DMS53 (cell line): ENCODE measurements at regions not wholly inside any gene's neighbourhood (a gene's known extent, or its start where the extent isn't known, plus 50 kb on each side); places are given as distances from the start of the nearest gene placed in this dataset.

Source experiments
- DNase-seq: peaks from one replicate; lab custom pipeline; 2025; lab: John Stamatoyannopoulos, UW

GRCh38 chr1:56222914-56223540 lies 356.3 kb downstream of the PLPP3 start:
- no peak for DNase-seq

GRCh38 chr1:56220021-56220420 lies 359.3 kb downstream of the PLPP3 start:
- no peak for DNase-seq

GRCh38 chr1:56218023-56218422 lies 361.3 kb downstream of the PLPP3 start:
- DNase-seq: peak; percentile 23

GRCh38 chr1:56216218-56216617 lies 363.1 kb downstream of the PLPP3 start:
- no peak for DNase-seq

- DNase-seq: no peak
Measured at GRCh38 chr1:56215771-56216170, 363.6 kb downstream of the PLPP3 start.

GRCh38 chr1:56215086-56215485 lies 364.3 kb downstream of the PLPP3 start:
- DNase-seq: no peak

GRCh38 chr1:56213068-56213467 lies 366.3 kb downstream of the PLPP3 start:
- no peak for DNase-seq

GRCh38 chr1:56212143-56212542 lies 367.2 kb downstream of the PLPP3 start:
- no peak for DNase-seq

GRCh38 chr1:56206391-56206790 lies 373.0 kb downstream of the PLPP3 start:
- no peak for DNase-seq

GRCh38 chr1:56204206-56204605 lies 375.2 kb downstream of the PLPP3 start:
- DNase-seq: no peak

- DNase-seq: no peak
Measured at GRCh38 chr1:56202796-56203492, 376.4 kb downstream of the PLPP3 start.

- DNase-seq: no peak
Measured at GRCh38 chr1:56202186-56202585, 377.2 kb downstream of the PLPP3 start.

GRCh38 chr1:56200896-56201295 lies 378.5 kb downstream of the PLPP3 start:
- no peak for DNase-seq

GRCh38 chr1:56200442-56200841 lies 378.9 kb downstream of the PLPP3 start:
- DNase-seq: peak; percentile 83

GRCh38 chr1:56199956-56200355 lies 379.4 kb downstream of the PLPP3 start:
- DNase-seq: no peak

- DNase-seq: no peak
Measured at GRCh38 chr1:56199061-56199460, 380.3 kb downstream of the PLPP3 start.

GRCh38 chr1:56197946-56198345 lies 381.4 kb downstream of the PLPP3 start:
- DNase-seq: no peak

- no peak for DNase-seq
Measured at GRCh38 chr1:56196839-56197238, 382.5 kb downstream of the PLPP3 start.

GRCh38 chr1:56194701-56195300 lies 384.6 kb downstream of the PLPP3 start:
- no peak for DNase-seq

- no peak for DNase-seq
Measured at GRCh38 chr1:56193656-56194055, 385.7 kb downstream of the PLPP3 start.

- no peak for DNase-seq
Measured at GRCh38 chr1:56191369-56191768, 388.0 kb downstream of the PLPP3 start.

GRCh38 chr1:56190806-56191365 lies 388.5 kb downstream of the PLPP3 start:
- DNase-seq: no peak
